Trophoblast cell (in vitro differentiated cells and primary cell): ENCODE measurements at regions not wholly inside any gene's neighbourhood (a gene's known extent, or its start where the extent isn't known, plus 50 kb on each side); places are given as distances from the start of the nearest gene placed in this dataset.

Experiments
- DNase-seq, 2 donors: peaks; one replicate each; pipeline ENCODE4 v3.0.0-alpha.2; 2016
- H2AFZ ChIP-seq: 2 replicates; pipeline ENCODE4 v1.6.1; 2013; ENCODE audit warnings: low read length, moderate library complexity, mild to moderate bottlenecking; ENCODE audit not compliant: insufficient read depth, poor library complexity
- H2AK5ac ChIP-seq: 2 replicates; pipeline ENCODE4 v1.6.1; 2013; ENCODE audit warnings: mild to moderate bottlenecking, low read length
- H2BK120ac ChIP-seq: 2 replicates; pipeline ENCODE4 v1.6.1; 2013; ENCODE audit warnings: low read length, mild to moderate bottlenecking, moderate library complexity; ENCODE audit not compliant: insufficient read depth, poor library complexity
- H2BK12ac ChIP-seq: 2 replicates; pipeline ENCODE4 v1.6.1; 2013; ENCODE audit warnings: mild to moderate bottlenecking, low read length, moderate library complexity
- H2BK5ac ChIP-seq: 2 replicates; pipeline ENCODE4 v1.6.1; 2013; ENCODE audit warnings: low read length, low read depth, moderate library complexity, mild to moderate bottlenecking; ENCODE audit not compliant: poor library complexity
- H3K14ac ChIP-seq: 2 replicates; pipeline ENCODE4 v1.6.1; 2013; ENCODE audit warnings: mild to moderate bottlenecking, low read length
- H3K18ac ChIP-seq: 2 replicates; pipeline ENCODE4 v1.6.1; 2013; ENCODE audit warnings: mild to moderate bottlenecking, low read length
- H3K23ac ChIP-seq: 2 replicates; pipeline ENCODE4 v1.6.1; 2013; ENCODE audit warnings: low read length
- H3K27ac ChIP-seq: 2 replicates; pipeline ENCODE4 v1.5.1; 2013; ENCODE audit warnings: low read depth, mild to moderate bottlenecking, inconsistent platforms, low read length, moderate library complexity
- H3K27me3 ChIP-seq: 2 replicates; pipeline ENCODE4 v1.6.1; 2013; ENCODE audit warnings: inconsistent platforms, mild to moderate bottlenecking, low read length, moderate library complexity; ENCODE audit not compliant: insufficient read depth
- H3K36me3 ChIP-seq, 2 experiments: 1 replicate in 1 of 2; 2 replicates in 1 of 2; pipeline ENCODE4 v1.6.1; 2013; ENCODE audit warnings: low read length in 2 of 2, mild to moderate bottlenecking in 2 of 2, moderate library complexity in 1 of 2; ENCODE audit not compliant: insufficient read depth in 2 of 2, control insufficient read depth in 1 of 2
- H3K4ac ChIP-seq: 2 replicates; pipeline ENCODE4 v1.6.1; 2013; ENCODE audit warnings: low read depth, mild to moderate bottlenecking, low read length, moderate library complexity
- H3K4me1 ChIP-seq, 2 experiments: 1 replicate in 1 of 2; 2 replicates in 1 of 2; pipeline ENCODE4 v1.6.1; 2013; ENCODE audit warnings: low read length in 2 of 2, mild to moderate bottlenecking in 2 of 2, moderate library complexity in 1 of 2; ENCODE audit not compliant: insufficient read depth in 2 of 2, control insufficient read depth in 1 of 2
- H3K4me2 ChIP-seq: 2 replicates; pipeline ENCODE4 v1.6.1; 2013; ENCODE audit warnings: inconsistent platforms, mild to moderate bottlenecking, low read length, moderate library complexity
- H3K4me3 ChIP-seq: 2 replicates; pipeline ENCODE4 v1.5.1; 2013; ENCODE audit warnings: mild to moderate bottlenecking, low read depth, low read length, inconsistent platforms
- H3K79me1 ChIP-seq: one replicate; pipeline ENCODE4 v1.6.1; 2013; ENCODE audit warnings: low read length
- H3K79me2 ChIP-seq: 2 replicates; pipeline ENCODE4 v1.6.1; 2013; ENCODE audit warnings: low read length, mild to moderate bottlenecking; ENCODE audit not compliant: control insufficient read depth, insufficient read depth, poor library complexity
- H3K9ac ChIP-seq: 2 replicates; pipeline ENCODE4 v1.6.1; 2013; ENCODE audit warnings: mild to moderate bottlenecking, low read length
- H3K9me3 ChIP-seq: 2 replicates; pipeline ENCODE4 v1.6.1; 2013; ENCODE audit warnings: low read depth, mild to moderate bottlenecking, control low read depth, inconsistent platforms, low read length; ENCODE audit not compliant: insufficient read depth
- H4K12ac ChIP-seq: 2 replicates; pipeline ENCODE4 v1.6.1; 2013; ENCODE audit warnings: low read depth, mild to moderate bottlenecking, low read length, moderate library complexity
- H4K8ac ChIP-seq: 2 replicates; pipeline ENCODE4 v1.6.1; 2013; ENCODE audit warnings: low read depth, mild to moderate bottlenecking, low read length, moderate library complexity
- H4K91ac ChIP-seq: one replicate; pipeline ENCODE4 v1.6.1; 2013; ENCODE audit warnings: low read depth, mild to moderate bottlenecking, low read length, moderate library complexity
- WGBS: extraction: QIAGEN DNeasy Blood & Tissue Kit; methylation state at CpG from one replicate; pipeline ENCODE4 v1.1.7; 2013; ENCODE audit warnings: missing lambda C conversion rate; ENCODE audit not compliant: insufficient read length, insufficient coverage; ENCODE audit errors: extremely low coverage; 5-methylcytosine and 5-hydroxymethylcytosine counted together

DNA sequence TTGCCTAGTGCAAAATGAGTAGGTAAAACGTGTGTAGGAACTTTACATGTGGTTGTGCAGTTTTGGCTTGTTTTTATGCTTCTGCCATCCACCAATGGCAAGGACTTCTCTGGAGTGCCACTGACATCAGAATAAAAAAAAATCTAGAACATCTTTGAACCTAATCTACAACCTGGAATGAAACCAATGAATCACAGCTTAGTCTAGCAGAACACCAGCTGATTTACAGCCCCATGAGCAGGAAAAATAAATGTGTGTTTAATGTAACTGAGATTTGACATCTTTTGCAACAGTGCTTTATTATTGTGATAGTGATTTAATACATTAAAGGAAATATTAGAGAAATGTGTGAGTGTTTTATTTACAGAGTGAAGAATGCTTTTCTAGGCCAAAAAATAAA lies 995.1 kb downstream of the PCDH7 start:
- DNase-seq: no peak
- H3K79me1 ChIP-seq: no peaks in the 10 kb centered on the region
- no peak overlapping the region for H4K91ac ChIP-seq
- H3K9ac ChIP-seq: no peak overlapping the region
- H3K18ac ChIP-seq: no peak overlapping the region
- H3K27ac ChIP-seq: no peak overlapping the region
- H4K8ac ChIP-seq: no peak overlapping the region
- no peak overlapping the region for H2AK5ac ChIP-seq
- no peak overlapping the region for H4K12ac ChIP-seq
- no peak overlapping the region for H2AFZ ChIP-seq
- no peaks in the 10 kb centered on the region for H3K27me3 ChIP-seq
- no peak overlapping the region for H3K4me2 ChIP-seq
- no peak overlapping the region for H2BK5ac ChIP-seq
- WGBS: no CpG with 5 or more reads among the region's 1 CpG
- no peaks in the 10 kb centered on the region for H3K79me2 ChIP-seq
- no peaks in the 10 kb centered on the region for H3K4me1 ChIP-seq
- H3K14ac ChIP-seq: no peak overlapping the region
- no peak overlapping the region for H3K4ac ChIP-seq
- H3K9me3 ChIP-seq: no peaks in the 10 kb centered on the region
- no peaks in the 10 kb centered on the region for H3K36me3 ChIP-seq
- H3K4me3 ChIP-seq: no peak overlapping the region
- H2BK120ac ChIP-seq: no peak overlapping the region
- H3K23ac ChIP-seq: no peak overlapping the region
- H2BK12ac ChIP-seq: no peak overlapping the region

DNA sequence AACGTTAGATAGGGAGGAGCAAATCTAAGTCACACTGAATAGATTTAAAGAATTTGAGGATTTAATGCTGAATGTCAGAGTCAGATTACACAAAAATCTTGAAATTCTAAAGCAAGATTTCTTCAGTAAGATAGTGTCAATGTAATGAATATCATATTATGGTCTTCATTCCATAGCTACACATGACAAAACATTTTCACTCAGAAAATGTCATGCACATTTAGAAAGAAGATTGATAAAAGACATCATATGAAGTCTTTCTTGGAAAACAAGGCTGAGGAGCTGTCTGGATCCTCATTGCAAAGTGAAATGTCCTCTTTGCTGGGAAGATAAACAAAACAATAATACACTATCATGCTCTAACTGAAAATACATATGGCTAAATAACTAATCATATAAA lies 1006.9 kb downstream of the PCDH7 start:
- H3K4me3 ChIP-seq: no peak overlapping the region
- H3K27me3 ChIP-seq: no peaks in the 10 kb centered on the region
- H3K9me3 ChIP-seq: no peaks in the 10 kb centered on the region
- no peak overlapping the region for H3K4ac ChIP-seq
- no CpG with 5 or more reads among the region's 1 CpG for WGBS
- H2BK12ac ChIP-seq: no peak overlapping the region
- H3K36me3 ChIP-seq: no peaks in the 10 kb centered on the region
- H4K8ac ChIP-seq: no peak overlapping the region
- H2AFZ ChIP-seq: no peak overlapping the region
- H3K9ac ChIP-seq: no peak overlapping the region
- H3K4me1 ChIP-seq: no peaks in the 10 kb centered on the region
- no peak overlapping the region for H3K14ac ChIP-seq
- H3K23ac ChIP-seq: no peak overlapping the region
- no peak overlapping the region for H2AK5ac ChIP-seq
- H3K79me1 ChIP-seq: no peaks in the 10 kb centered on the region
- no peak overlapping the region for H3K27ac ChIP-seq
- no peaks in the 10 kb centered on the region for H3K79me2 ChIP-seq
- H4K91ac ChIP-seq: no peak overlapping the region
- no peak overlapping the region for H3K4me2 ChIP-seq
- no peak overlapping the region for H3K18ac ChIP-seq
- H2BK5ac ChIP-seq: no peak overlapping the region
- no peak overlapping the region for H4K12ac ChIP-seq
- H2BK120ac ChIP-seq: no peak overlapping the region
- DNase-seq: no peak

GRCh38 chr4:31735004-31735403 lies 1014.8 kb downstream of the PCDH7 start:
- H3K9me3 ChIP-seq: no peaks in the 10 kb centered on the region
- H3K18ac ChIP-seq: no peak overlapping the region
- no peak overlapping the region for H3K9ac ChIP-seq
- no peaks in the 10 kb centered on the region for H3K79me2 ChIP-seq
- no peak overlapping the region for H3K23ac ChIP-seq
- no peak overlapping the region for H3K4me3 ChIP-seq
- no peak for DNase-seq
- no CpG with 5 or more reads among the region's 3 CpGs for WGBS
- no peak overlapping the region for H2BK12ac ChIP-seq
- no peaks in the 10 kb centered on the region for H3K27me3 ChIP-seq
- H4K91ac ChIP-seq: no peak overlapping the region
- H2BK5ac ChIP-seq: no peak overlapping the region
- no peak overlapping the region for H2AFZ ChIP-seq
- no peak overlapping the region for H3K14ac ChIP-seq
- no peaks in the 10 kb centered on the region for H3K4me1 ChIP-seq
- no peak overlapping the region for H3K27ac ChIP-seq
- no peaks in the 10 kb centered on the region for H3K79me1 ChIP-seq
- no peak overlapping the region for H2BK120ac ChIP-seq
- no peak overlapping the region for H2AK5ac ChIP-seq
- no peaks in the 10 kb centered on the region for H3K36me3 ChIP-seq
- no peak overlapping the region for H4K8ac ChIP-seq
- no peak overlapping the region for H3K4ac ChIP-seq
- H3K4me2 ChIP-seq: no peak overlapping the region
- no peak overlapping the region for H4K12ac ChIP-seq

- Histone ChIP-seq H3K14ac (no peak overlapping the region), H4K12ac (no peak overlapping the region), H3K18ac (no peak overlapping the region), H4K8ac (no peak overlapping the region), H3K27ac (no peak overlapping the region), H3K4me2 (no peak overlapping the region), H2BK12ac (no peak overlapping the region), H3K79me1 (no peaks in the 10 kb centered on the region), H3K23ac (no peak overlapping the region), H2AFZ (no peak overlapping the region), H3K9ac (no peak overlapping the region), H3K36me3 (no peaks in the 10 kb centered on the region), H2BK120ac (no peak overlapping the region), H3K4ac (no peak overlapping the region), H3K4me1 (no peaks in the 10 kb centered on the region), H4K91ac (no peak overlapping the region), H3K79me2 (no peaks in the 10 kb centered on the region), H2AK5ac (no peak overlapping the region), H3K4me3 (no peak overlapping the region), H2BK5ac (no peak overlapping the region), H3K27me3 (no peaks in the 10 kb centered on the region), H3K9me3 (no peaks in the 10 kb centered on the region)
- DNase-seq: no peak
- no CpG with 5 or more reads among the region's 3 CpGs for WGBS
These were observed 1017.2 kb downstream of the PCDH7 start for GRCh38 chr4:31737419-31737818.

- H3K4me1 ChIP-seq: no peaks in the 10 kb centered on the region
- no peak overlapping the region for H4K8ac ChIP-seq
- H3K27me3 ChIP-seq: no peaks in the 10 kb centered on the region
These were observed 1021.2 kb downstream of the PCDH7 start for GRCh38 chr4:31741326-31741725.

More at GRCh38 chr4:31741326-31741725, 1021.2 kb downstream of the PCDH7 start:
- Histone ChIP-seq H3K79me1 (no peaks in the 10 kb centered on the region), H3K27ac (no peak overlapping the region), H3K9me3 (no peaks in the 10 kb centered on the region), H3K23ac (no peak overlapping the region), H2BK12ac (no peak overlapping the region), H2AFZ (no peak overlapping the region), H3K4me2 (no peak overlapping the region), H4K12ac (no peak overlapping the region), H3K14ac (no peak overlapping the region), H2BK5ac (no peak overlapping the region), H3K4me3 (no peak overlapping the region), H2BK120ac (no peak overlapping the region), H3K4ac (no peak overlapping the region), H3K36me3 (no peaks in the 10 kb centered on the region), H2AK5ac (no peak overlapping the region), H3K79me2 (no peaks in the 10 kb centered on the region), H3K9ac (no peak overlapping the region), H4K91ac (no peak overlapping the region), H3K18ac (no peak overlapping the region)
- DNase-seq: no peak
